ENCODE measurements at regions not wholly inside any gene's neighbourhood (a gene's known extent, or its start where the extent isn't known, plus 50 kb on each side); places are given as distances from the start of the nearest gene placed in this dataset.

- Histone ChIP-seq H3K27ac (ENCODE audit: low read depth, low read length) (no peak overlapping the region), H3K27me3 (ENCODE audit: low read length) (no peaks in the 10 kb centered on the region), H3K9me3 (ENCODE audit: insufficient read depth, low read length) (no peaks in the 10 kb centered on the region), H3K9ac (ENCODE audit: low read length) (no peak overlapping the region), H3K4me2 (ENCODE audit: low read depth, low read length, poor library complexity, severe bottlenecking) (no peak overlapping the region), H3K4me3 (ENCODE audit: insufficient read depth, low read length, poor library complexity, severe bottlenecking) (no peak overlapping the region), H4K20me1 (ENCODE audit: low read depth, low read length) (no peaks in the 10 kb centered on the region), H2AFZ (ENCODE audit: low read depth, low read length, severe bottlenecking) (no peak overlapping the region), H3K9me2 (replicated peaks; ENCODE audit: insufficient read depth, low read length) (no peaks in the 10 kb centered on the region), H3K79me2 (ENCODE audit: insufficient read depth, low read length) (no peaks in the 10 kb centered on the region), H3F3A (ENCODE audit: insufficient read depth) (no peaks in the 10 kb centered on the region), H3K36me3 (ENCODE audit: low read length) (no peaks in the 10 kb centered on the region)
- TF ChIP-seq CTCF (IDR thresholded peaks at IDR 0.05; ENCODE audit: insufficient read depth, low read length, poor library complexity, severe bottlenecking) (no peak), EZH2phosphoT487 (conservative IDR thresholded peaks at IDR 0.05; ENCODE audit: low read length) (no peak)
Observed at GRCh38 chr13:88526853-88527215, 855.7 kb downstream of the SLITRK5 start.

GRCh38 chr13:88541994-88542393, 870.8 kb downstream of the SLITRK5 start:
- Histone ChIP-seq H3K9me2 (replicated peaks; ENCODE audit: insufficient read depth, low read length) (no peaks in the 10 kb centered on the region), H3F3A (ENCODE audit: insufficient read depth) (no peaks in the 10 kb centered on the region), H3K4me3 (ENCODE audit: insufficient read depth, low read length, poor library complexity, severe bottlenecking) (no peak overlapping the region), H3K9ac (ENCODE audit: low read length) (no peak overlapping the region), H4K20me1 (ENCODE audit: low read depth, low read length) (no peaks in the 10 kb centered on the region), H3K4me2 (ENCODE audit: low read depth, low read length, poor library complexity, severe bottlenecking) (no peak overlapping the region), H2AFZ (ENCODE audit: low read depth, low read length, severe bottlenecking) (no peak overlapping the region), H3K27ac (ENCODE audit: low read depth, low read length) (no peak overlapping the region), H3K79me2 (ENCODE audit: insufficient read depth, low read length) (no peaks in the 10 kb centered on the region), H3K9me3 (ENCODE audit: insufficient read depth, low read length) (no peaks in the 10 kb centered on the region), H3K36me3 (ENCODE audit: low read length) (no peaks in the 10 kb centered on the region), H3K27me3 (ENCODE audit: low read length) (no peaks in the 10 kb centered on the region)
- no peak for TF ChIP-seq EZH2phosphoT487 (conservative IDR thresholded peaks at IDR 0.05; ENCODE audit: low read length)
- no peak for TF ChIP-seq CTCF (IDR thresholded peaks at IDR 0.05; ENCODE audit: insufficient read depth, low read length, poor library complexity, severe bottlenecking)

GRCh38 chr13:88544836-88545235, 873.7 kb downstream of the SLITRK5 start:
- H3K27ac ChIP-seq (ENCODE audit: low read depth, low read length): no peak overlapping the region
- H3K27me3 ChIP-seq (ENCODE audit: low read length): no peaks in the 10 kb centered on the region
- H3K79me2 ChIP-seq (ENCODE audit: insufficient read depth, low read length): no peaks in the 10 kb centered on the region
- no peaks in the 10 kb centered on the region for H3K36me3 ChIP-seq (ENCODE audit: low read length)
- no peak overlapping the region for H3K4me2 ChIP-seq (ENCODE audit: low read depth, low read length, poor library complexity, severe bottlenecking)
- H4K20me1 ChIP-seq (ENCODE audit: low read depth, low read length): no peaks in the 10 kb centered on the region; the same call in 1 of the 2 replicates
- no peak overlapping the region for H2AFZ ChIP-seq (ENCODE audit: low read depth, low read length, severe bottlenecking)
- H3F3A ChIP-seq (ENCODE audit: insufficient read depth): no peaks in the 10 kb centered on the region
- H3K9me3 ChIP-seq (ENCODE audit: insufficient read depth, low read length): no peaks in the 10 kb centered on the region
- H3K9ac ChIP-seq (ENCODE audit: low read length): no peak overlapping the region
- no peaks in the 10 kb centered on the region for H3K9me2 ChIP-seq (replicated peaks; ENCODE audit: insufficient read depth, low read length)
- no peak overlapping the region for H3K4me3 ChIP-seq (ENCODE audit: insufficient read depth, low read length, poor library complexity, severe bottlenecking)
- TF ChIP-seq EZH2phosphoT487 (conservative IDR thresholded peaks at IDR 0.05; ENCODE audit: low read length): no peak
- TF ChIP-seq CTCF (IDR thresholded peaks at IDR 0.05; ENCODE audit: insufficient read depth, low read length, poor library complexity, severe bottlenecking): no peak
